ENCODE measurements at regions not wholly inside any gene's neighbourhood (a gene's known extent, or its start where the extent isn't known, plus 50 kb on each side); places are given as distances from the start of the nearest gene placed in this dataset.
"Not testable (repeated sequence)": the region's sequence is repeated elsewhere in the genome, so short reads cannot be mapped to it uniquely, and the experiment has no call there.

- DNase-seq, result not testable (repeated sequence)
Measured at GRCh38 chr15:20363591-20363990, 178.0 kb downstream of the GOLGA6L6 start.

GRCh38 chr15:20361091-20361490 is 180.5 kb downstream of the GOLGA6L6 start:
- DNase-seq, result no peak

- DNase-seq, result no peak
Measured at GRCh38 chr15:20358779-20359414, 182.7 kb downstream of the GOLGA6L6 start.

- DNase-seq, result no peak
Measured at GRCh38 chr15:20358066-20358778, 183.4 kb downstream of the GOLGA6L6 start.

DNA sequence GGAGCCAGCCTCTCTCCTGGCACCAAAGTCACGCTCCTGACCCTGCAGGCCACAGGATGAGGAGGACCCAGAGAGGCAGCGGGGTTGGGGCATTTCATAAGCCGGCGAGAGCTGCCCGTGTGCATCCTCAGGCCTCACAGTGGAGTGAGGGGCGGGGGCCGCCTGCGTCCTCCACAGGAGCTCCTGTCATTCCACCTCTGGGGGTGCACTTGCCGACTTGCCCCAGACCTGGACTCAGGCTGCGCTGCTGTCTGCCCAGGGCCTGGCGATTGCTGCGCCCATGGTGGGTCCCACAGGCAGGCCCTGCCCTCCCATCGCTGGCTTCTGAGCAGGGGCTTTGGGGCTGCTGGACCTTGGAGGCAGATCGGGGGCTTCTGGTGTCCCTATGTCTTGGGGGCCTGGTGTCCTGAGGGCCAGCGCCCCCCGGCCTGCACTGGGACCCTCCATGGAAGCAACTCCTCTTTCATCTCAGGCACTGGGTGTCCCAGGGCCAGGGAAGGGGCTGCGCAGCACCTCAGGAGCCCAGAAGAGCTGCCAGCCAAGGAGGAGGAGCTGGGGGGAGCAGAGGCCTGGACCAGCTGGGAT is 184.0 kb downstream of the GOLGA6L6 start:
- DNase-seq, result no peak

- DNase-seq, result no peak
Measured at GRCh38 chr15:20356911-20357480, 184.6 kb downstream of the GOLGA6L6 start.

DNA sequence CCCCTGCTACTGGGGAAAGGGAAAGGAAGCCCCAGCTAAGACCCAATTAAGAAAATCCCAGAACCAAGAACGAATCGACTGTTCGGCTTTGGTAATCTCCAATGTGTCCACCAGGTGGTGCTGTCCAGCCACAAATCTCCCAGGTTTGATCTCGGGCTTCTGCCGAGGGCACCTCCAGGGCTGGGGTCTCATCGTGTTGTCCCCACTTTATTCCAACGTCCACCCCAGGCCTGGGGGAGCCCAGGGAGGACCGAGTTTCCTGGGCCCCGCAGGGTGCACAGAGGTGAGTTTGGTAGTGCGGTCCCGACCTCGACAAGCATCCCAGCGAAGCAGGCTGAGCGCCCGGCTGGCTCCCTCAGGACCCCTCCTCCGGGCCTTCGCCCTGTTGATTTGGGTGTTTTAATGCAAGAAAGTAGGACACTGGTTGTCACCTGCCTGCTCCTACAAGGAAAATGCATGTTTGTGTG is 185.1 kb downstream of the GOLGA6L6 start:
- no peak for DNase-seq

- no peak for DNase-seq
Measured at GRCh38 chr15:20355256-20355868, 186.2 kb downstream of the GOLGA6L6 start.

- not testable (repeated sequence) for DNase-seq
Measured at GRCh38 chr15:20354884-20355223, 186.7 kb downstream of the GOLGA6L6 start.

- DNase-seq, result no peak
Measured at GRCh38 chr15:20353966-20354883, 187.4 kb downstream of the GOLGA6L6 start.

- no peak for DNase-seq
Measured at GRCh38 chr15:20352241-20353200, 189.1 kb downstream of the GOLGA6L6 start.

GRCh38 chr15:20351448-20351971 is 190.1 kb downstream of the GOLGA6L6 start:
- DNase-seq, result no peak

GRCh38 chr15:20349774-20350498 is 191.7 kb downstream of the GOLGA6L6 start:
- no peak for DNase-seq

- DNase-seq, result no peak
Measured at GRCh38 chr15:20348900-20349773, 192.5 kb downstream of the GOLGA6L6 start.

GRCh38 chr15:20348291-20348899 is 193.2 kb downstream of the GOLGA6L6 start:
- no peak for DNase-seq

DNA sequence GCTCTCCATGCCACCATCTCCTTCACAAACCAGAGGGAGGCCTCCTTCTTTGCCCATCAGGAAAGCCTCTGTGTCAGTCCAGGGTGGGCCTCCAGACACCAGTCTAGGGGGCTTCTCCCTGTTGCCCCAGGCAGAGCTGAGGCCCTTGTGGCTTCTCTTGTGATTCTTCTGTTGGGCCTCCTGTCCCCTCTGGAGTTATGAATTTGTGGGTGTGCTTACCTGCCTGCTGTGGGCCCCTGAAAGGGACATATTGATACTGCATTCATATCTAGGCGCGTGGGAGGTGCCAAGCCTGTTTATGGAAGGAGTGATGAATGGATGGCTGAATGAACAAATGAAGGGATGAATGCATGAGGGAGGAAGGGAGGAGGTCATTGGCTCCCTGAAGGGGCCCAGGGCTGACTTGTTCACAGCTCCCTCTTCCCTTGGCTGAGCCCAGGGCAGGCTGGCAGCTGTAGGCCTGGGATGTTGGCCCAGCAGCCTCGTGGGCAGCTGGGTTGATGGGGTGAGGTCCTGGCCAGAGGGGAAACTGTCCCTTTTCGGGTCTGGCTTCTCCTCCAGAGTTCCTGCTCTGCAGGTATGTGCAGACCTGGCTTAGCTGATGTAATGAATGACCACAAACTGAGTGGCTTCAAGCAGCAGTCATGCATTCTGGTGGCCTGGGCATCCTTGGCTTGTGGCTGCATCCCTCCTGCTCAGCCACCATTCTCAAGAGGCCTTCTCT is 195.4 kb downstream of the GOLGA6L6 start:
- DNase-seq, result no peak

DNA sequence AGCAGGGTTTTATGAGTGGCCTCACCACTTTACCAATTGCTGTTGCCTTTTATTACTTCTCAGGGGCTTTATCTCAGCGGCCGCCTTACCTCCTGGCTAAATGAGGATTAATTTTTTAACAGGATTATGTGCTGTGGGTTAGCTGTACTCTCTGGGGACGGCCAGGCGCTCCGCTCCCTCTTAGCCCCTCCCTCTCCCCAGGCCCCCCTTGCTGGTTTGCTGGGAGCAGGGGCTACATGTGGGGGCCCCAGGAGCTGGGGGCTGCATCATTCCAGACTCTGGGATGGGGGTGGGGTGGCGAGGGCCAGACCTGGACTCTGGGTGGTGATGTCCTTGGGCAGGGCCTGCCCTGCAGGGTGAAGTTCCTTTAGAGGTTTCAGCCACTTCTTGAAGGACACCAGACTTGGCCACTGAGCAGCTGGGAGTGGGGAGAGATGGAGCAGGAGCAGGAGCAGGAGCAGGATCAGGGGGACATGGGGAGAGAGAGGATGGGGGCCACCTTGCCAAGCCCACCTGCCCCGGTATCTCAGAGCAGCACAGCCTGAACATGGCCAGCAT is 196.1 kb downstream of the GOLGA6L6 start:
- no peak for DNase-seq
